ENCODE measurements at regions not wholly inside any gene's neighbourhood (a gene's known extent, or its start where the extent isn't known, plus 50 kb on each side); places are given as distances from the start of the nearest gene placed in this dataset.

GRCh38 chr3:713947-714620 is 378.7 kb upstream of the CNTN6 start:
- TF ChIP-seq GATA2 (IDR thresholded peaks at IDR 0.05; ENCODE audit: low read depth, low read length) (no peak), GATA3 (IDR thresholded peaks at IDR 0.05; ENCODE audit: low read depth, low read length) (no peak)

All from SH-SY5Y (cell line).